NCI-H526 (cell line): ENCODE measurements at regions not wholly inside any gene's neighbourhood (a gene's known extent, or its start where the extent isn't known, plus 50 kb on each side); places are given as distances from the start of the nearest gene placed in this dataset.

Experiments
- DNase-seq, 2 experiments: peaks; one replicate each; lab custom pipeline; 2025; lab: John Stamatoyannopoulos, UW

DNA sequence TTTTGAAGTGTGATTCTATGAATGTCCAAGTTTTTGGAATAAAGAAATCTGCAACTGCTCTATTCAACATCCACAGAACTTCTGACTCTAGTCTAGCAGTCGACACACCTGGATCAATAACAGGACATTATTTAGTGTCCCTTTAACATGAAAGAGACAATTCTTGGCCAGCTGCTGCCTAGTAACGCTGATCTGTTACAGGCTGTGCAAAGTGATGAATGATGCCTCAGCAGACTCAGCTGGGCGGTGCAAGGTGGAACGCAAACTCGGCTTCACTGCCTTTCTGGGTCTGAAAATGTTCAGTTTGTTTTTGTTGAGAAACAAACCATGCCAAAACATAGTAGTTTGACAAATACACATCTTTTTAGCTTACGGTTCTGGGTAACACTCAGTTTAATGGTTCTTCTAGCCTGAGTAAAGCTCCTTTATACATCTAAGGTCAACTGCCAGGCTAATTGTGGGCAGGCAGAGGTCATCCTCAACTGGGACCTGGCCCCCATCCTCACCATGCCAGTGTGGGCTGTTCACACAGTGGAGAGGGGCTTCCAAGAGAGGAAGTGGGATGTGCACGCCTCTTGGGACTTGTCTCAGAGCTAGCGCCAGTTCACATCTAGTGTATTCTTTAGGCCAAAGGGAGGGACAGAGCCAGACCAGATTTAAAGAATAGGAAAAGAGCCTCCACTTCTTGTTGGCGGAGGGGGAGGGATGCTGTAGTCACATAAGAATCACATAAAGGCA, 879.7 kb downstream of the QKI start:
- DNase-seq = no peak

- DNase-seq = no peak
Observed at GRCh38 chr6:164291224-164291623, 876.7 kb downstream of the QKI start.

- no peak for DNase-seq
Observed at GRCh38 chr6:164290101-164290500, 875.6 kb downstream of the QKI start.

- no peak for DNase-seq
Observed at GRCh38 chr6:164286011-164286410, 871.5 kb downstream of the QKI start.

GRCh38 chr6:164283574-164283973, 869.1 kb downstream of the QKI start:
- DNase-seq = no peak

DNA sequence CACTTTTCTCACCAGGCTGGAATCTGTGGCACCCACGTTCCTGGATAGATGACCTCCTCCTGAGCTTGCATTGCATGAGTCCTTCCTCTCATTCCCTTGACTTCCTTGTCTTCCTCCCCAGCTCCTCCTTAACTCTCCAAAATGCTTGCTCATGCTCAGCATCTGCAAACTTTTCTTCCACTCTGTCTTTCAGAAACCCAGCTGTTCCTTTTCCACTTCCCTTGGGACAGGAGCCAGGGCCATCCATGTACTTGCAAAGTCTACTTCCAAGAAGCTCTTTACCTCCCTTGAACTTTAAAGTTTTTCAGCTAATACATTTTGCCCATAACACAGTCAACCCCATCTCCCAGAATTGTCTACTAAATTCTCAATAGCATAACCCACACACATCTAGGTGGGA, 861.7 kb downstream of the QKI start:
- no peak for DNase-seq

GRCh38 chr6:164275773-164276172, 861.3 kb downstream of the QKI start:
- no peak for DNase-seq

DNA sequence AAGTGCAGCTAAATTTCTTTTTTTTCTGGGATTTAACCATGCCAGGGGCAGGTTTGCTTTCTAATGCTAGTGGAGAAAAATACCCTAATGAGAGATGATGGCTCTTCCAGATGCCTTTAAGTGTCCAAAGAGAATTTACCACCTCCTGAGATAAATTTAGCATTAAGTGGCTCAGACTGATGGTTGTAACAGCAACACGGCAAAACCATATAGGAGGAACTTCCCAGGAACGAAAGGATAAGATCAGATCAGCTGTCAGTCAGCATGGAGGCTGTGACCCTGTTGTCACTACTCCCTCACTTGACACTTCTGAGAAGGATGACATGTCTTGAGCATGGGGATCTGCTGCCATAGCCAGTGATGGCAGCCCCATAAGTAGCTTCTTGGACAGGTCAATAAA, 860.0 kb downstream of the QKI start:
- DNase-seq = no peak

DNA sequence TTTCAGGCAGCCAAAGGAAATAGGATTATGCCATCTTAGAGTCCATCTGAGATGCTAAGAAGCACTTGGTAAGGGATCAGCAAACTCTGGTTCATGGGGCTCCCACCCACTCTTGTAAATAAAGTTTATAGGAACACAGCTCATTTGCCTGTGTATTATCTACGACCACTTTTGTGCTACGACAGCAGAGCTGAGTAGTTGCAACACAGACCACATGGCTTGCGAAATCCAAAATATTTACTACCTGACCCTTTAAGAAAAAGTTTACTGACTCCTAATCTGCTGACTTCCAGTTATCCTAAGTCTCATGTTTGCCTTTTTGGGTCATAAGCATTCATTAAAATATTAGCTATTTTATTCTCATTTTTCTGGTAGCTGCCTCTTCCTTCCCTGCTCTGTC, 859.0 kb downstream of the QKI start:
- DNase-seq = no peak

GRCh38 chr6:164266851-164267250, 852.3 kb downstream of the QKI start:
- no peak for DNase-seq

- DNase-seq = no peak
Observed at GRCh38 chr6:164262348-164262747, 847.8 kb downstream of the QKI start.

GRCh38 chr6:164258421-164258820, 843.9 kb downstream of the QKI start:
- DNase-seq = no peak

- DNase-seq = no peak
Observed at GRCh38 chr6:164252948-164253347, 838.4 kb downstream of the QKI start.

- DNase-seq = no peak
Observed at GRCh38 chr6:164252291-164252690, 837.8 kb downstream of the QKI start.

GRCh38 chr6:164247106-164247505, 832.6 kb downstream of the QKI start:
- DNase-seq = no peak

DNA sequence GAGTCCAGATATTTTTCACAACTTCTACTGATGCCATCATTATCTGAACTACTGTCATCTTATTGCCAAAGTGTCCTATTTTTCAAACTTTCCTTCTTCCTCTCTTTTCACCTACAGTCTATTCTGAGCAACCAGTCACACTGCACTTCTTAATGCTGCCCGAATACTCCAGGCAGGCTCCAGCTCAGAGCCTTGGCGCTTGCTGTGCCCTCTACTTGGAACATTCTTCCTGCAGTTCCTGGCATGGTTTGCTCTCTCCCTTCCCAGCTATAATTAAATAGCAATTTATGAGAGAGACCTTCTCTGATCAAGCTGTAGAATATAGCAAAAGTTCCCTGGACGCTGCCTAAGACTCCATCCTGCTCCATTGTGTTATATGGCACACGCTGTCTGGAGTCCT, 831.6 kb downstream of the QKI start:
- no peak for DNase-seq

GRCh38 chr6:164243949-164244348, 829.4 kb downstream of the QKI start:
- no peak for DNase-seq

DNA sequence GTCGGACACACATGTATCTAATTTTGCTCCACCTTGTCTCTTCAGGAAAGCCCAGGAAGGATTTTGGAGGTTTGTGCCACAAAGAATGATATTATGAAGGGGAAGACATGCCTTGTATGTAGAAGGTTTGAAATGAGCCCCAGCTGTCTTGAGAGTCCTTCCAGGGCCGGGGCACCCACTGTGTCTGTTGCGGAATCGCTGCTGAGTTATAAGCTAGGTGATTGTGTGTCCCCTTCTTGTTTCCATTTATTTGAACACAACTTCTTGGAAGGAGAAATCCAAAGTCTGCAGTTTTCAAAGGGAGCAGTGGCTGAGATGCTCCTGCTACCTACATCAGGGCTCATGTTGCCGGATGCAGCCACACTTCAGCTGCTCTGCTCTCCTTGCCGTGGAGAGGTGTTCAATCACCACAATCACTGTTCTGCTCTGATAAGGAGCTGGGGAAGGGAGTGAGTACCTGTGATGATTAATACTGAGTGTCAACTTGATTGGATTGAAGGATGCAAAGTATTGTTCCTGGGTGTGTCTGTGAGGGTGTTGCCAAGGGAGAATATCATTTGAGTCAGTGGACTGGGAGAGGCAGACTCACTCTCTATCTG, 828.6 kb downstream of the QKI start:
- DNase-seq = no peak

DNA sequence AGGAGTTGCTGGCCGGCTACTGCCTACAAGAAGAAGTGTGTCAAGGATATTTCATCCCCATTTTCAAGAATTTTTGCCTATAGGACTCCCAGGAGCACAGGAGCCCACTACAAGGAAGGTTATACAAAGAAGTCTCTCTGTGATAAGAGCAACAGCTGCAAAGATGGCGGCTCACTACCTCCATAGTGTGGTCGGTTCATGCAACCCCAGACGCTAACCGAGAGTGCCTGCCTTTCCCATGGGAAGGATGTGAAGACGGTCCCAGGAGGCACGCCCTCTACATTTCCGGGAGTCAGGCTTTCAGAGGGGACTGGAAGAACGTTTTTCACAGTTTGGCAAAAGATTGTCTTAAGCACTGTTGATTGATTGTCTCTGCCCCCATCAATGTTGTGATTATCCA, 816.3 kb downstream of the QKI start:
- peak in 1 of 2 experiments; percentile 42 for DNase-seq

DNA sequence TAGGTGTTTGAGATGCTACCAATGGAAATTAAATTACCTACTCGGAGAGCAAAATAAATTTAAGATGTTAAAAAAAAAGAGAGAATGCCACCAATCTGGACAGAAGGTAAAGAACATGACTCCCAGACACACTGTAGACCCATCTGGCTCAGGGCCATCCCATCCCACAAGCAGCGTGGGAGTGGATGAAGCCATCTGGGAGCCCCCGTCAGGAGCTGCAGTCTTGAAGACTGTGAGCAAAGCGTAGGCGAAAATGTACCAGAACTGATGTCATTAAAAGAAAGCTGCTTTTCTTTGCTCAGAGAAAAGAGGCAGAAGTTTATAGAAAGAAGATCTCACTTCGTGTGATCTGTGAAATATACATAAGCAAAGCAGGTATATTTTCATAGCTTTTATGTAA, 815.7 kb downstream of the QKI start:
- DNase-seq = no peak

- peak; percentile 9 to 27 for DNase-seq
Observed at GRCh38 chr6:164229716-164230115, 815.2 kb downstream of the QKI start.

DNA sequence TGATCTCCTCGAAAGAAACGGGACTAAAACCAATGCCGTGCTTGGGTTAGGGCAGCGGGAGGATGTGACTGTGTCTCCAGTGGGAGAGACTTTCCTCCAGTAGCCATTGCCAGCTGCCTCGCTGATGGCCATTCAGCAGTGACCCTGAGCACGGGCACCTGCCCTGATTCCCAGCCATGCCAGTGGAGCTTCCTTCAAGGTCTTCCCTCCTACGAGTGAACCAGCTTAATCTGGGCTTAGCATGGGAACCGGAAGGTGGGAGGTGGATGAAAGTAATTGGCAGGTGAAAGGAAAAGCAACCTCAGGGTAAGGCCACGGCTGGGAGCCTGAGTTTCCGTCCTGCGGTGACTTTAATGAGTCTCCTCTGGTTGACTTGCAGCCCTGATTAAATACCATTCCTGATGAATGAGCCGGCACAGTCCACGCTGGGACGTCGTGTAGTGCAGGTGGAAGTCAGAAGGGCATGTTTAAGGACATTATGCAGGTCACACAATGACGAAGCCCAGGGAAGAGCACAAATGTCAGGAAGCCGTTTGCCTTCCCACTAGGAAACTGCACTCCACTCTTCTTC, 813.5 kb downstream of the QKI start:
- DNase-seq = no peak

GRCh38 chr6:164216839-164217238, 802.3 kb downstream of the QKI start:
- DNase-seq = no peak

GRCh38 chr6:164216368-164216767, 801.9 kb downstream of the QKI start:
- DNase-seq = no peak
